ENCODE measurements at regions not wholly inside any gene's neighbourhood (a gene's known extent, or its start where the extent isn't known, plus 50 kb on each side); places are given as distances from the start of the nearest gene placed in this dataset.

GRCh38 chr2:172234716-172235691 lies 132.3 kb upstream of the DLX2 start:
- ATAC-seq = peak; percentile 26; the same call in 1 of the 2 replicates
- TF ChIP-seq REST (IDR thresholded peaks at IDR 0.05; ENCODE audit: insufficient read depth in 1 of 2, low read depth in 2 of 2, low read length in 1 of 2) (no peak), POLR2AphosphoS5 (IDR thresholded peaks at IDR 0.05; ENCODE audit: low read depth, low read length) (no peak), SIN3A (IDR thresholded peaks at IDR 0.05; ENCODE audit: borderline replicate concordance, insufficient read depth, low read depth, low read length) (no peak), CTCF (IDR thresholded peaks at IDR 0.05) (peak; percentile 28), TCF7L2 (IDR thresholded peaks at IDR 0.05; ENCODE audit: low read depth, low read length) (peak; percentile 81)
- no TSS peak for BruUV-seq (replicated peaks)

GRCh38 chr2:172239944-172240590 lies 137.4 kb upstream of the DLX2 start:
- in situ Hi-C loops (cut with HindIII; ENCODE audit: low pct_unique_long_range_greater_than_20kb, low sequenced_read_pairs) (no loop called here), intact Hi-C loops (cut with micrococcal nuclease; ENCODE audit: unreplicated experiment) (no loop called here)
- H3K27ac ChIP-seq (ENCODE audit: low read length) = no peak overlapping the region
- CTCF ChIA-PET = interaction anchor here (0.5 kb wide), 1 partner anchor 246 kb away, joined by 14 read pairs; no protein-coding TSS in a partner anchor
- peaks cover 17% of the 10 kb centered on the region for H3K27me3 ChIP-seq (ENCODE audit: control insufficient read depth, insufficient read depth, low read length)
- TF ChIP-seq SIN3A (IDR thresholded peaks at IDR 0.05; ENCODE audit: borderline replicate concordance, insufficient read depth, low read depth, low read length) (no peak), REST (IDR thresholded peaks at IDR 0.05; ENCODE audit: insufficient read depth in 1 of 2, low read depth in 2 of 2, low read length in 1 of 2) (no peak), CTCF (IDR thresholded peaks at IDR 0.05) (no peak), TCF7L2 (IDR thresholded peaks at IDR 0.05; ENCODE audit: low read depth, low read length) (no peak), POLR2AphosphoS5 (IDR thresholded peaks at IDR 0.05; ENCODE audit: low read depth, low read length) (no peak)
- no peak for DNase-seq (ENCODE audit: low read depth, low spot score)
- H3K4me3 ChIP-seq (ENCODE audit: low read depth in 2 of 2, low read length in 2 of 2) = no peak overlapping the region
- no peaks in the 10 kb centered on the region for H3K9me3 ChIP-seq (ENCODE audit: control insufficient read depth, insufficient read depth, low read depth, low read length)
- no peaks in the 10 kb centered on the region for H3K36me3 ChIP-seq (ENCODE audit: control insufficient read depth, insufficient read depth, low read length)
- BruUV-seq (replicated peaks) = no TSS peak
- H3K4me1 ChIP-seq (ENCODE audit: control insufficient read depth, insufficient read depth, low read length) = no peaks in the 10 kb centered on the region
- POLR2A ChIA-PET = no interaction called here
- no peak for ATAC-seq

More at GRCh38 chr2:172234716-172235691, 132.3 kb upstream of the DLX2 start:
- DNase-seq (ENCODE audit: low read depth, low spot score) = no peak
- H3K9me3 ChIP-seq (ENCODE audit: control insufficient read depth, insufficient read depth, low read depth, low read length) = no peaks in the 10 kb centered on the region
- H3K36me3 ChIP-seq (ENCODE audit: control insufficient read depth, insufficient read depth, low read length) = no peaks in the 10 kb centered on the region
- ChIA-PET CTCF (no interaction called here), POLR2A (no interaction called here)
- H3K27me3 ChIP-seq (ENCODE audit: control insufficient read depth, insufficient read depth, low read length) = peaks cover 22% of the 10 kb centered on the region
- peak overlapping the region; percentile 40 to 65 for H3K4me3 ChIP-seq (ENCODE audit: low read depth in 2 of 2, low read length in 2 of 2)
- no peaks in the 10 kb centered on the region for H3K4me1 ChIP-seq (ENCODE audit: control insufficient read depth, insufficient read depth, low read length)
- intact Hi-C loops (cut with micrococcal nuclease; ENCODE audit: unreplicated experiment) (no loop called here), in situ Hi-C loops (cut with HindIII; ENCODE audit: low pct_unique_long_range_greater_than_20kb, low sequenced_read_pairs) (no loop called here)
- no peak overlapping the region for H3K27ac ChIP-seq (ENCODE audit: low read length)

Data from Panc1 (cell line).